K562 (cell line): ENCODE measurements at regions not wholly inside any gene's neighbourhood (a gene's known extent, or its start where the extent isn't known, plus 50 kb on each side); places are given as distances from the start of the nearest gene placed in this dataset.

Experiments
- ATAC-seq: fragments of 200-7000 bp; cut with Tn5 transposase; 3 replicates; pipeline ENCODE4 v1.9.1; 2020; ENCODE audit warnings: moderate library complexity
- BruUV-seq: library from RNA; stranded (reverse); fragments of 400-500 nt; replicated peaks from 2 replicates; lab custom pipeline; 2021; lab: Mats Ljungman, UMichigan
- CTCF ChIA-PET: fragments of 300-600 bp; formaldehyde crosslinking; extraction: SDS; loops from one replicate; lab custom pipeline; 2021; ENCODE audit warnings: low intra/inter-chr PET ratio; lab: Yijun Ruan, JAX
- POLR2A ChIA-PET: fragments of 300-600, 350-650 bp; sonication (Branson Sonifier 250); formaldehyde crosslinking; extraction: SDS; loops from one replicate; lab custom pipeline; 2021; ENCODE audit warnings: antibody characterized with exemption, inconsistent platforms; lab: Yijun Ruan, JAX
- DNase-seq, 4 experiments: peaks; one replicate each; pipeline versions ENCODE4 v3.0.0 to v3.0.0-alpha.2; 2011 to 2018; ENCODE audit warnings: low spot score in 3 of 4, mixed read lengths in 3 of 4; ENCODE audit errors: extremely low read depth in 1 of 4
- FAIRE-seq: peaks from 2 replicates; lab custom pipeline; 2011; peaks lifted over from hg19 to GRCh38; lab: Jason Lieb, UNC
- H2AFZ ChIP-seq: 2 replicates; pipeline ENCODE4 v1.6.0; 2011; ENCODE audit warnings: low read depth, low read length, control low read depth, inconsistent platforms
- H3K27ac ChIP-seq: fragments of 200-600 bp; 3 replicates; pipeline ENCODE4 v1.8.0; 2011; ENCODE audit warnings: low read depth, mild to moderate bottlenecking, control low read depth, inconsistent platforms, low read length, moderate library complexity, mixed read lengths; ENCODE audit errors: extremely low read depth
- H3K27me3 ChIP-seq, 2 experiments: fragments of 300-600 bp in 1 of 2; 2 replicates in 1 of 2; 3 replicates in 1 of 2; pipeline versions ENCODE4 v1.6.0 to v1.8.0; 2011; ENCODE audit warnings: inconsistent platforms in 2 of 2, low read length in 2 of 2, mild to moderate bottlenecking in 1 of 2, mixed read lengths in 1 of 2, moderate library complexity in 1 of 2; ENCODE audit not compliant: control insufficient read depth in 2 of 2, insufficient read depth in 2 of 2
- H3K36me3 ChIP-seq: fragments of 300-600 bp; 3 replicates; pipeline ENCODE4 v1.8.0; 2011; ENCODE audit warnings: mild to moderate bottlenecking, low read length, inconsistent platforms; ENCODE audit not compliant: control insufficient read depth, insufficient read depth
- H3K4me1 ChIP-seq, 2 experiments: fragments of 200-600 bp in 1 of 2; replicated peaks in 1 of 2; 2 replicates in 1 of 2; 3 replicates in 1 of 2; pipeline versions ENCODE4 v1.5.1 to v1.8.0; 2011; ENCODE audit warnings: inconsistent platforms in 2 of 2, low read length in 2 of 2, mild to moderate bottlenecking in 1 of 2, mixed read lengths in 1 of 2, moderate library complexity in 1 of 2; ENCODE audit not compliant: control insufficient read depth in 2 of 2, insufficient read depth in 2 of 2
- H3K4me2 ChIP-seq: 2 replicates; pipeline ENCODE4 v1.6.1; 2011; ENCODE audit warnings: low read length, control low read depth, inconsistent platforms, mixed read lengths; ENCODE audit not compliant: insufficient read depth
- H3K4me3 ChIP-seq: fragments of 200-600 bp; sonication (generic), shearing (Covaris generic); 2 replicates; pipeline ENCODE4 v1.5.1; 2016; ENCODE audit warnings: control low read depth, inconsistent platforms
- H3K79me2 ChIP-seq: fragments of 200-600 bp; 3 replicates; pipeline ENCODE4 v1.8.0; 2011; ENCODE audit warnings: low read length, inconsistent platforms; ENCODE audit not compliant: control insufficient read depth, insufficient read depth
- H3K9ac ChIP-seq, 2 experiments: 2 replicates each; pipeline versions ENCODE4 v1.6.0 to v1.6.1; 2011; ENCODE audit warnings: low read depth in 2 of 2, low read length in 2 of 2, control low read depth in 1 of 2, inconsistent platforms in 1 of 2, mild to moderate bottlenecking in 1 of 2, mixed read lengths in 1 of 2; ENCODE audit not compliant: insufficient read depth in 1 of 2
- H3K9me1 ChIP-seq: one replicate; pipeline ENCODE4 v1.6.0; 2011; ENCODE audit warnings: inconsistent platforms, mild to moderate bottlenecking, low read length, moderate library complexity; ENCODE audit not compliant: control insufficient read depth, insufficient read depth
- H3K9me3 ChIP-seq: replicated peaks from 2 replicates; pipeline ENCODE4 v1.5.1; 2011; ENCODE audit warnings: low read depth, low read length, inconsistent platforms; ENCODE audit not compliant: control insufficient read depth, insufficient read depth
- H4K20me1 ChIP-seq: replicated peaks from 2 replicates; pipeline ENCODE4 v1.6.1; 2011; ENCODE audit warnings: low read length, inconsistent platforms, mixed read lengths; ENCODE audit not compliant: control insufficient read depth, insufficient read depth
- BRF2 ChIP-seq: IDR thresholded peaks from 3 replicates; pipeline ENCODE4 v1.6.1; 2011; ENCODE audit warnings: borderline replicate concordance, mild to moderate bottlenecking; ENCODE audit not compliant: insufficient read length, insufficient read depth
- HDAC8 ChIP-seq: fragments of 450-650 bp; IDR thresholded peaks from 2 replicates; pipeline ENCODE4 v1.6.1; 2016; ENCODE audit warnings: mild to moderate bottlenecking, missing genetic modification characterization, moderate library complexity, missing compliant biosample characterization
- JUNB ChIP-seq: fragments of 450-650 bp; formaldehyde crosslinking; conservative IDR thresholded peaks from 2 replicates; pipeline ENCODE4 v1.4.0; 2020; ENCODE audit warnings: mild to moderate bottlenecking
- ZNF395 ChIP-seq: fragments of 200-800 bp; sonication (Bioruptor generic); IDR thresholded peaks from 2 replicates; pipeline ENCODE4 v1.6.1; 2017; ENCODE audit warnings: missing genetic modification characterization, missing compliant biosample characterization
- whole genome bisulfite sequencing: fragments of 100-300 bp; shearing (Covaris generic); methylation state at CpG from one replicate; pipeline ENCODE4 v1.1.6; 2016; ENCODE audit warnings: low coverage, mixed read lengths; ENCODE audit not compliant: insufficient coverage; ENCODE audit errors: missing lambda C conversion rate; 5-methylcytosine and 5-hydroxymethylcytosine counted together
- in situ Hi-C: fragments of 300-500 bp; cut with MboI; formaldehyde crosslinking; loops from 4 replicates; pipeline ENCODE4 v1.15.0; 2018; ENCODE audit warnings: inconsistent platforms, mixed read lengths
- intact Hi-C: fragments of 100-400 bp; cut with micrococcal nuclease; formaldehyde crosslinking; loops from 2 replicates; pipeline ENCODE4 v1.14.2; 2022

- Histone ChIP-seq H3K9ac (no peak overlapping the region), H3K36me3 (no peaks in the 10 kb centered on the region), H3K9me3 (no peaks in the 10 kb centered on the region), H3K4me3 (no peak overlapping the region), H3K4me1 (peaks cover under 1 to 35% of the 10 kb centered on the region in 2 experiments; a peak in 4 of 5 replicates), H3K27ac (no peak overlapping the region), H3K9me1 (no peaks in the 10 kb centered on the region), H3K4me2 (no peak overlapping the region), H3K27me3 (no peaks in the 10 kb centered on the region), H3K79me2 (no peaks in the 10 kb centered on the region), H4K20me1 (no peaks in the 10 kb centered on the region), H2AFZ (peak overlapping the region; percentile 63)
- ChIA-PET POLR2A (interaction anchor here (0.6 to 1.3 kb wide), 5 partner anchors 15 to 332 kb away, joined by 3 to 7 read pairs (median 4); no protein-coding TSS in a partner anchor), CTCF (no interaction called here)
- intact Hi-C loops (loop anchor here (5.0 to 10.0 kb wide), 2 partner anchors 75 to 107 kb away; no protein-coding TSS in a partner anchor), in situ Hi-C loops (no loop called here)
- no peak for DNase-seq
- BruUV-seq, result no TSS peak
- no peak for FAIRE-seq
- TF ChIP-seq BRF2 (no peak), ZNF395 (peak; percentile 26; the same call in 1 of the 2 replicates), HDAC8 (tag) (no peak), JUNB (no peak)
- 31% methylated on average over 4 of the region's 5 CpGs for whole genome bisulfite sequencing
- no peak for ATAC-seq
Measured at GRCh38 chr14:49972131-49972671, 79.3 kb downstream of the ARF6 start.
